ENCODE measurements at regions not wholly inside any gene's neighbourhood (a gene's known extent, or its start where the extent isn't known, plus 50 kb on each side); places are given as distances from the start of the nearest gene placed in this dataset.

DNA sequence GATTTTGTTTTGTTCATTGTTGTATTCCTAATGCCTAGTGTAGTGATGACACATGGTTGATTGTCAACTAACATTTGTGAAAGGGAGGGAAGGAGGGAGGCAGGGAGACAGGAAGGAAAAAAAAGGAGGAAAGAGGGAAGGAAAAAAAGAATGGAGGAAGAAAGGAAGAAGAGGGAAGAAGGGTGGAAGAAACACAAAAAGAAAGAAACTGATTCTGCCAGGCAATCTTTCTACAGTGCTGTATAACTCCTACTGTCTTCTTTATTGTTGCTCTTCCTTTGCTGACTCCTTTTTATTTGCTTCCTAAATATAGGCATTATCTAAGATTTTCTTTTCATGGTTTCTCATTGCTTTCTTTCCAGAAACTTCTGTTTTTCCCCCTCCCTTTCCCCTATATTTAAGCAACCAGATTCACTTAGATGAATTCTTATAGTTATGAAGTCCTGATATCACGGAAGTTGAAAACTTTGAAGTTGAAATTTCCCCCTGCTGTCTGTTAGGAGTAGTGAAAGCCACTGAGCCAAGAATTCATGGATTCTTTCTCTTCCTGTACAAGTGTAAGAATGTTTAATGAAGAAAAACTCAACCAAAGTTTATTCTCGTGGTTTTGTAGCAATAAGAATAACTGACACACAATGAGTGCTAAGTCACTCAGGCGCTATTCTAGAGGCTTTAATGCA, 305.1 kb upstream of the FSHR start:
- no peak for TF ChIP-seq POLR2A (IDR thresholded peaks at IDR 0.05)
- TF ChIP-seq, protein P1, sequence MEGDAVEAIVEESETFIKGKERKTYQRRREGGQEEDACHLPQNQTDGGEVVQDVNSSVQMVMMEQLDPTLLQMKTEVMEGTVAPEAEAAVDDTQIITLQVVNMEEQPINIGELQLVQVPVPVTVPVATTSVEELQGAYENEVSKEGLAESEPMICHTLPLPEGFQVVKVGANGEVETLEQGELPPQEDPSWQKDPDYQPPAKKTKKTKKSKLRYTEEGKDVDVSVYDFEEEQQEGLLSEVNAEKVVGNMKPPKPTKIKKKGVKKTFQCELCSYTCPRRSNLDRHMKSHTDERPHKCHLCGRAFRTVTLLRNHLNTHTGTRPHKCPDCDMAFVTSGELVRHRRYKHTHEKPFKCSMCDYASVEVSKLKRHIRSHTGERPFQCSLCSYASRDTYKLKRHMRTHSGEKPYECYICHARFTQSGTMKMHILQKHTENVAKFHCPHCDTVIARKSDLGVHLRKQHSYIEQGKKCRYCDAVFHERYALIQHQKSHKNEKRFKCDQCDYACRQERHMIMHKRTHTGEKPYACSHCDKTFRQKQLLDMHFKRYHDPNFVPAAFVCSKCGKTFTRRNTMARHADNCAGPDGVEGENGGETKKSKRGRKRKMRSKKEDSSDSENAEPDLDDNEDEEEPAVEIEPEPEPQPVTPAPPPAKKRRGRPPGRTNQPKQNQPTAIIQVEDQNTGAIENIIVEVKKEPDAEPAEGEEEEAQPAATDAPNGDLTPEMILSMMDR (IDR thresholded peaks at IDR 0.05), result no peak
- DNase-seq, result no peak
- Histone ChIP-seq H3K27me3 (no peaks in the 10 kb centered on the region), H3K4me1 (no peaks in the 10 kb centered on the region), H3K36me3 (no peaks in the 10 kb centered on the region), H3K9me3 (no peaks in the 10 kb centered on the region), H3K4me3 (no peak overlapping the region), H3K27ac (no peak overlapping the region)

DNA sequence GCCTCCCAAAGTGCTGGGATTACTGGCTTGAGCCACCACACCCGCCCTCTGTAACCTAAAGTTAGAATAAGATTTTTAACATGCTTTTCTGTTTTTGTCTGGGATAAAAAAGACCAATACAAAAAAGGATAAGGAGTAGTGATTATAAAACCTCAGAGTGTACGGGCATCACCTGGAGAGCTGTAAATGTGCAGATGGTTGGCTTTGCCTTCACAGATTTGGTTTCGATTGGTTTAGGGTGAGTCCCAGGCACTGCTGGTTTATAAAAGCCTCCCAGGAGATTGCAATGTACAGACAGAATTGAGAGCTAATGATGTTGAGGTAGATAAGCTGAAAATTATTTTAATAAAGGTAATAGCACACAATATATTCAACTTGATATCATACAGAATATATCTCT, 289.7 kb upstream of the FSHR start:
- Histone ChIP-seq H3K4me1 (no peaks in the 10 kb centered on the region), H3K9me3 (no peaks in the 10 kb centered on the region), H3K27me3 (no peaks in the 10 kb centered on the region), H3K27ac (no peak overlapping the region), H3K4me3 (no peak overlapping the region), H3K36me3 (no peaks in the 10 kb centered on the region)
- DNase-seq, result no peak
- TF ChIP-seq, protein P1 (IDR thresholded peaks at IDR 0.05), result no peak
- no peak for TF ChIP-seq POLR2A (IDR thresholded peaks at IDR 0.05)

DNA sequence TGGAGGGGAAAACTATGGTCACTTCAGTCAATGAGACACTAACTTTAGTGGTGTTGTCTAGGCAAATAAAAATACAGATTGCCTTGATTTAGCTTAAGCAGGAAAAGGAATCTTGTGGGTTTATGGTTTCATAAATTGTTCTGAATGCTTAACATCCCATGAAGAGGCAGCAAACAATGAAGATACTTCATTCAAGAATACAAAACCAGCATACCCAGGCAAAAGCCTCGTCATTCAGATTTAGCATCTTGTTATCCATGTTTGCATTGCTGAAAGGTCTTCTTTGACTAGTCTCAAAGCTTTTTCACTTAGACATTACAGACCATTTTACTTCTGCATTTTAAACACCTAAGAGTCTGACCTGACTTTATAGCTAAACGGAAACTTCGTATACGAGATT, 272.7 kb upstream of the FSHR start:
- Histone ChIP-seq H3K4me3 (no peak overlapping the region), H3K4me1 (no peaks in the 10 kb centered on the region), H3K27me3 (no peaks in the 10 kb centered on the region), H3K27ac (no peak overlapping the region), H3K9me3 (no peaks in the 10 kb centered on the region), H3K36me3 (no peaks in the 10 kb centered on the region)
- TF ChIP-seq POLR2A (IDR thresholded peaks at IDR 0.05), result no peak
- TF ChIP-seq, protein P1 (IDR thresholded peaks at IDR 0.05), result no peak
- no peak for DNase-seq

GRCh38 chr2:49416252-49416651, 261.9 kb upstream of the FSHR start:
- Histone ChIP-seq H3K4me3 (no peak overlapping the region), H3K4me1 (no peaks in the 10 kb centered on the region), H3K27ac (no peak overlapping the region), H3K36me3 (no peaks in the 10 kb centered on the region), H3K9me3 (no peaks in the 10 kb centered on the region), H3K27me3 (no peaks in the 10 kb centered on the region)
- no peak for DNase-seq
- no peak for TF ChIP-seq POLR2A (IDR thresholded peaks at IDR 0.05)
- TF ChIP-seq, protein P1 (IDR thresholded peaks at IDR 0.05), result no peak

GRCh38 chr2:49404108-49404507, 249.8 kb upstream of the FSHR start:
- H3K36me3 ChIP-seq, result no peaks in the 10 kb centered on the region
- H3K27me3 ChIP-seq, result no peaks in the 10 kb centered on the region
- no peaks in the 10 kb centered on the region for H3K9me3 ChIP-seq
- no peaks in the 10 kb centered on the region for H3K4me1 ChIP-seq
- no peak overlapping the region for H3K27ac ChIP-seq
- H3K4me3 ChIP-seq, result no peak overlapping the region
- TF ChIP-seq, protein P1 (IDR thresholded peaks at IDR 0.05), result no peak
- TF ChIP-seq POLR2A (IDR thresholded peaks at IDR 0.05), result no peak
- no peak for DNase-seq

- no peak for DNase-seq
- H3K4me3 ChIP-seq, result no peak overlapping the region
- TF ChIP-seq POLR2A (IDR thresholded peaks at IDR 0.05), result no peak
- TF ChIP-seq, protein P1 (IDR thresholded peaks at IDR 0.05), result no peak
- no peaks in the 10 kb centered on the region for H3K4me1 ChIP-seq
- no peaks in the 10 kb centered on the region for H3K27me3 ChIP-seq
- H3K9me3 ChIP-seq, result no peaks in the 10 kb centered on the region
- no peaks in the 10 kb centered on the region for H3K36me3 ChIP-seq
- no peak overlapping the region for H3K27ac ChIP-seq
These were observed 249.3 kb upstream of the FSHR start for GRCh38 chr2:49403637-49404036.
